NCI-H146 (cell line): ENCODE measurements at regions not wholly inside any gene's neighbourhood (a gene's known extent, or its start where the extent isn't known, plus 50 kb on each side); places are given as distances from the start of the nearest gene placed in this dataset.
"Not testable (repeated sequence)": the region's sequence is repeated elsewhere in the genome, so short reads cannot be mapped to it uniquely, and the experiment has no call there.

ENCODE experiments used
- DNase-seq: peaks from one replicate; lab custom pipeline; 2025; lab: John Stamatoyannopoulos, UW

DNA sequence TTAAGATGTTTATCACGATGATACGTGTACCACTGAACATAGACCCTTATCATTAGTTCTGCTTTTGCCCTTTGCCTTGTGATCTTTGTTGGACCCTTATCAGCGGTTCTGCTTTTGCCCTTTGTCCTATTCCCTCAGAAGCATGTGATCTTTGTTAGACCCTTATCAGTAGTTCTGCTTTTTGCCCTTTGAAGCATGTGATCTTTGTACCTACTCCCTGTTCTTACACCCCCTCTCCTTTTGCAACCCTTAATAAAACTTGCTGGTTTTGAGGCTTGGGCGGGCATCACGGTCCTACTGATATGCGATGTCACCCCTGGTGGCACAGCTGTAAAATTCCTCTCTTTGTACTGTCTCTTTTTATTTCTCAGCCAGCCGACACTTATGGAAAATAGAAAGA is 117.0 kb downstream of the SDHAF3 start:
- DNase-seq = not testable (repeated sequence)

DNA sequence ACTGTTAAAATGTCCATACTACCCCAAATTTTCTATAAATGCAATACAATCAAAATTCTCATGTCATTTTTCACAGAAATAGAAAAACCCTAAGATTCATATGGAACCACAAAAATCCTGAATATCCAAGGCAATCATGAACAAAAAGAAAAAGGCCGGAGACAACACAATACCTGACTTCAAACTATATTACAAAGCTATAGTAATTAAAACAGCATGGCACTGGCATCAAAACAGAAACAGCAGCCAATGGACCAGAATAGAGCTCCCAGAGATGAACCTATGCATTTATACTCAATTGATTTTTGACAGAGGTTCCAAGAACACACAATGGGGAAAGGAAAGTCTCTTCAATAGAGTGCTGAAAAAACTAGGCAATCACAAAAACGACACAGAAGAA is 128.8 kb downstream of the SDHAF3 start:
- no peak for DNase-seq

DNA sequence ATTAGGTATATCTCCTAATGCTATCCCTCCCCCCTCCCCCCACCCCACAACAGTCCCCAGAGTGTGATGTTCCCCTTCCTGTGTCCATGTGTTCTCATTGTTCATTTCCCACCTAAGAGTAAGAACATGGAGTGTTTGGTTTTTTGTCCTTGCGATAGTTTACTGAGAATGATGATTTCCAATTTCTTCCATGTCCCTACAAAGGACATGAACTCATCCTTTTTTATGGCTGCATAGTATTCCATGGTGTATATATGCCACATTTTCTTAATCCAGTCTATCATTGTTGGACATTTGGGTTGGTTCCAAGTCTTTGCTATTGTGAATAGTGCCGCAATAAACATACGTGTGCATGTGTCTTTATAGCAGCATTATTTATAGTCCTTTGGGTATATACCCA is 140.7 kb downstream of the SDHAF3 start:
- DNase-seq = not testable (repeated sequence)

DNA sequence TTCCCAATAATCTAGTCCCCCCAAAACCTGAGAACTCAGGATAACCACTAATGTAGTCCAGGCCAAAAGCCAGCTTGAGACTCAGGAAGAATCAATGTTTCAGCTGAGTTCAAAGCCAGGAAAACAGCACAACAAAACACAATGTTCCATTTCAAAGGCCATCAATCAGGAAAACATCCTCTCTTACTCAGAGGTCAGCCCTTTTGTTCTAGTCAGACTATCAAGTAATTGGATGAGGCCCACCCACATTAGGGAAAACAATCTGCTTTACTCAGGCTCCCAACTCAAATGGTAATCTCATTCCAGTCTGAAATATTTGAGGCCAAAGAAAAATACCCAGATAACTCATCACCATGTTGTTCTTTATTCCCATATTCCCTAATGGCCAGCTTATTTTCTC is 152.2 kb downstream of the SDHAF3 start:
- DNase-seq = no peak

DNA sequence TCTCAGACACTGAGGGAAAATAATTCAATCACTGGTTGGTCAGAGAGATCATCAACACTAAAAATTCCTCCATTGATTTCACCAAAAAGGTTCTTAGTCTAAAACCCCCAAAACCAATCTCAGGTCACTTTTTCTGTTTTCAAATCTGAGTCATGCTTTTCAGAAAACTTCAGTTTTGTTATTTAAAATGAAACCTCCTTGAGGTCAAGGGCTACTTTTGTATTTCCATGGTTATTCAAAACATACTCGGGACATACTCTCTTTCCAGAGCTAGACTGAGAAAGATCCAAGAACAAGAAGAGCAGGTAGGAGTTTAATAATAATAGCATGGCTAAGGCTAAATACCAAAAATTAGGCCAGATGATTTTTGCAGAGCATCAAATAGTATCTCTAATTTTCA is 152.8 kb downstream of the SDHAF3 start:
- no peak for DNase-seq

DNA sequence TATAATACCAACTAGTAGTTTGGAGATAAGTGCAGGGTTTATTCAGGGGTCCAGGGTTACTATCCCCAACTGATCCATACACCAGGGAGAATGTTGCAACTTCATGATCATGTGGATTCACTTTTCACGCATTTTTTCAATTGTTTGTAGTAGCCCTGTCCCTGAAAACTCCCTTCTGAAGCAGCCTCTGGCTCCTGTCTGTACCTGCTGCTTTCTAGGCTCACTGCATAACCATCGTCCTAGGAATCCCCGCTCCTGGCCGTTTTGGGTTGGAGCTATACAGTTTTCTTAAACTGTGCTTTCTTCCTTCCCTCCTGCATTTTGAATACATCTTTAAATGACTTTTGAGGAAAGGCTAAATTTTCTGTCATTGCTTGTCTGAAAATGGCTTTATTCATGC is 154.1 kb downstream of the SDHAF3 start:
- no peak for DNase-seq

DNA sequence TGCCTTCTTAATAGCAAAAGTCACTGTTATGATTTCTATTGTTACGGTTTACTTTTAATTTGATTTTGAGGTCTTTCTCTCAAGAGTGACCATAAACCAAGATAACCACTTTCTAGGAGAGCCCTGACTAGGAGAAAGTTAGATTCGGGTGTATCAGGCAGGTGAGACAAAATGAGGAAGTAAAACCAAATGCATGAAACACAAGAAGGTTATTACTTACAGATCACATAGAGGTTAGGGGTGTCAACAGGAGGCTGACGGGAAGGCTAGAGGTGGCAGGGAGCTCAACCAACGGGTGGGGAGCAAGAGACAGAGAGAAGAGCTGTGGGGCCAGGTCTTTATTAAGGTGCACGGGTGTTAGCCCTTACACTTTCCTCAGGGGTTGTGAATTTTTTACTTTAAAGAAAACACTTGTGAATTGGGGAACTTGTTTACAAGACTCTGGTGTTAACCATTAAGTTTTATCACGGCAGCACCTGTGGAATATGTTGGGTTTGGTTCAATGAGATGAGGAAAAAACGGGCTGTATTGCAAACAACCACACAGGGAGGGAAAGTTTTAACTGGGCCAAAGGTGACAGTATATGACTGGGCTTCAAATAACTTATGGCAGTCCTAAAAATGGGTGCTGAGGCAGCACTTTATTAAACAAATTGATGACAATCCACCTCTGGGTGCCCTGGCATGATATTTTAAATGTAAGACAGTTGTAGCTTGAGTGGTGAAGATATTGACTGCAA is 154.9 kb downstream of the SDHAF3 start:
- DNase-seq = no peak

DNA sequence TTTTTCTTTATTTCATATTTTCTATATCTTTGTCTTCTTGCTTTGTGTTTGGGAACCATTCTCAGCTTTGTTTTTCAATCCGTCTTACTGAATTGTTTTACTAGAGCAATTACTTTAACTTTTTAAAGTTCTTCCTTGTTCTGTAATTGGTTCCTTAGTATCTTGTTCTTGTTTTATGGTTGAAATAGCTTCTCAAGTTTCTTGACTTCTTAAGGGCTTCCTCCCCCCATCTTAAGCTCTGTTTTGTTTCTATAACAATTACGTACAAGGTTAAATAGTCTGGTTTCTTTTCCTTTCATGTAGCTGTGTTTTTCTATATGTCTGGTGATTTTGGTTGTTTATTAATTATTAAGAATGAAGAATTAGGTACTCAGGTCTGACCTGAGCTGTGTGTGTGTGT is 158.0 kb downstream of the SDHAF3 start:
- no peak for DNase-seq

DNA sequence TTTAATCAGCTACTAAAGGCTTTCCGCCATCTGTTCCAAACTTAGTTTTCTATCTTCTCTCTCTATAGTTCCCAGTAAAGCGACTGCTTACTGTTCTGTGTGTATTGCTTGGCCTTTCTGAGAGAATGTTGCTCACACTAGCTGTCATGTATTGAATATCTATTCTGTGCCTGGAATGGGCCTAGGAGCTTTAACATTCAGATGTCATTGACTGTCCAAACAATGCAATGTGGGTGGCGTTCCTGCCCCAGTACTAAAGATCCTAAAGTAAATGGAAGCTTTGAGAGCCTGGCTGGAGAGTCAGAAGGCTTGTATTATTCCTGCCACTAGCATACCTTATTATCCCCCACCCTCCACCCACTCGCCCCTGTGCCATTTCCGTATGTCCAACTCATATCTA is 163.5 kb downstream of the SDHAF3 start:
- DNase-seq = no peak

DNA sequence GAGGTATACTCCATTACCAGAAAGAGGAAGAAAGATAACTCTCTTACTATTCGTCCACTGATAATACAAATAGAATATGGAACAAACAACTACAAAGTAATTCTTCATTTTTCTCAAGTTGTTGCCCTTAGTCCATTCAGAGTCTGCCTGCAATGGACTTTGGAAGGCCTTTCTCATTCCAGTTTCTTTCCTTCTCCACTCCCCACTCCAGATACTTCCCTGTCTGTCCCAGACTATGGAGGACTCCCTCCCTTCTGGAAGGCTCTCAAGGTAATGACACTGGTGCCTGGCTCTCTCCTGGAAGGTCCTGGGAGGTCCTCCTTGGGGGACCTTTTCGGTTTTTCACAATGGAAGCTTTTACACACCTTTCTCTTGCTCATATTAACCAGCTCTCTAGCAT is 167.8 kb downstream of the SDHAF3 start:
- DNase-seq = no peak

DNA sequence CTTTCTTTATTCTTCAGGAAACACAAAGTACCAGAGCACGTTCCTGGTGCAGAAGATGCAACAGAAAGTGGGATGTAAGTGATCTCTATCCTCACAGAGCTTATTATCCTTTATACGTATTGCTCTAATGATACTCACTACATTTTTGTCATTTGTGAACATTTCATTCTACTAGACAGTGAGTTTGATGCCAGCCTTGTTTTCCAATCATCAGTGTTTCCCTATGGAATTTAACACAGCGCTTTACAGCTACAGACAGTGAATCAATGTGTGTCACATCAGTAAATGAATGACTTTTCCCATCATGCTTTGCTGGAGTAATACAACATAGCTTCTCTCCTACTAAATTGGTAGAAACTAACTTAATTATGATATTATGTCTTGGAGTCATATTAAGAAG is 175.5 kb downstream of the SDHAF3 start:
- no peak for DNase-seq

DNA sequence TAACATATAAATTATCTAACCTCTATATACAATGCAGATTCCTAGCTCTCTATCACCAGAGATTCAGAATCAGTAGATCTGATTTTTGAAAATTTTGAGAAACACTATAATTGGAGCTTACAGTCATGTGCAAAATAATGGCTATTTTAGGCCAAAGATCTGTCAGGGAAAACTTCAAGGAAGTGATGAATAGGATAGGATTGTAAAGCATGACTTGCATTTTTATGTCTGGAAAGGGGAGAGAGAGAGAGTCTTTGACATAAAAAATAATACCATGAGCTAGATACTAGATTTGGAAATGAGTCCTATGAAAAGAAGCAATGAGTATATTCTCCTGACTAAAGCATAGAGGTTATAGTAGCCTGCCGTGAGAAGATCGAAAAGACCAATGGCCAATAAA is 181.1 kb downstream of the SDHAF3 start:
- no peak for DNase-seq

DNA sequence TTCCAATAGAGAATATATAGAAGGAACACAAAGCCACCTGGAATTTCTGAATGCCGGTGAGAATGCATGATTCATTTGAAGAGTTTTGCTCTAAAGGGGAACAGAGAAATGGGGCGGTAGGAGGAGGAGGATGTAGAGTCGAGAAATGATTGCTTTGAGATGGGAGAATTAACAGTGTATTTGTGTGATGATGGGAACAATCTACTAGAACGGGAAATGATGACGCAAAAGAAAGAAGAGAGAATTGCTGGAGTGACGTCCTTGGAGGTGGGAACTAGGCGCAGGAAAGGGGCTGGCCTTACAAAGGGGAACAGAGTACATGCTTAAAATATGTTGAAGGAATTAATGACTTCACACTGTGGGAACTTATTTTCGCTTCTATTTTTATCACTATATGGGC is 188.1 kb downstream of the SDHAF3 start:
- no peak for DNase-seq

DNA sequence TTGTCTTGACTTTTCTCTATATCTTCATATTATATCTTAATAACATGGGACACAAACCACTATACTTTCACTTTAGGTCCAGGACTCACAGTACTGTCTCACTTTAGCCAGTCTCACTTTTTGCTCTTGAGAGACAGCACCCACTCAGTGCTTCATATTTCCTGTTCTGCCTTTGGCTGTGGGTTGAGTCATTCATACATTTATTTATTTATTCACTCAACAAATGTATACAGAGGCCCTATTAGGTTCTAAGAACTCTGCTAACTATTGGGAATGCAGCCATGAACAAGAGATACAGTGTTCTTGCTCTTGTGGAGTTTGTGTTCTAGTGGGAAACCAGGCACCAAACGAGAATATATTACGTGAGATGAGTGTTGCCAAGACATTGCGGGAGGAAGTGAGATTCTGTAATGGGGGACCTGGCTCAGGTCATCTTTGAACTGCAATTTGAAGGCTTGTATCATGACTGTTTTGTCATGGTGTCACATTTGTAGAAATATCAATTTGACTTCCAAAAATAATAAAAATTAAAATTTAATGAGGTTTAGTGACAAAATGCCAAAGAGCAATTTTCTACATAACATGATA is 190.1 kb downstream of the SDHAF3 start:
- no peak for DNase-seq

DNA sequence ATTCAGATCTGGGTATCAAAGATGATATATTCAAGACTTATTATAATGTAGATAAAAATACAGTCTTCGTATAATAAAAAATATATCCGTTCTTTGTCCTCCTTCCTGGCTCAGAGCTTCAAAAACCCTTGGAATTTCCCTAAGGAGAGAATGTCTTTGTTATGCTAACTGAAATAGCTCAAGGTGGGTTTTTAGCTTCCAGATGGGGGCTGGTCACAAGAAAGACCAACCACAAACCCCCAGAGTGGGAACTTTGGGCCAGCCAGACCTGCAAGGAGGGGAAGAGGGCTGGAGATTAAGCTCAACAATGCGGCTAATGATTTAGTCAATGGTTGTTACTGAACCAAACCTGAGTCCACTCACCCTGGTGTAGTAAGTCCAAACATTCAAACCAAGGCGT is 196.4 kb downstream of the SDHAF3 start:
- no peak for DNase-seq

DNA sequence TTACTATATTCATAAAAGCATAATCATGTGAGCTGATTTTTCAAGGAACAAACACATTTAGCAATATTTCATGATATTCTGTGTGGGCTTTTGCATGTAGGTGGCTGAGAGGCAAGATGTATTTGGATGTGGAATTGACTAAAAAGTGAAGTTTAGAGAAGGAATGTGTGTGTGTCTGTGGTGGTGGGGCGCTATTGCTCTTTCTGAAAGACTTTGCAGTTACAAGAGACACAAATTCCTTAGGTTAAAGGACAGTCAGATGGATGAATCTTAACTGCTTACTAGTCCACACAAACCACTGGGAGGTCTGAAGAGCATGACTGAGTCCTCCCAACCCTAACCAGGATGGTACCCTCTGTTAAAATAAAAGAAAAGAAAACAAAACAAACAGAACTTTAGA is 200.1 kb downstream of the SDHAF3 start:
- no peak for DNase-seq

DNA sequence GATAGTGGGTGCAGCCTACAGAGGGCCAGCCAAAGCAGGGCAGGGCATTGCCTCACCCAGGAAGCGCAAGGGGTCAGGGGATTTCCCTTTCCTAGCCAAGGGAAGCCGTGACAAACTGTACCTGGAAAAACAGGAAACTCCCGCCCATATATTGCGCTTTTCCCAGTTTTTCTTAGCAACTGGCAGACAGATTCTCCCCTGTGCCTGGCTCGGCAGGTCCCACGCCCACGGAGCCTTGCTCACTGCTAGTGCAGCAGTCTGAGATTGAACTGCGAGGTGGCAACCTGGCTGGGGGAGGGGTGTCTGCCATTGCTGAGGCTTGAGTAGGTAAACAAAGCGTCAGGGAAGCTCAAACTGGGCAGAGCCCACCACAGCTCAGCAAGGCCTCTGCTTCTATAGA is 212.4 kb downstream of the SDHAF3 start:
- not testable (repeated sequence) for DNase-seq

DNA sequence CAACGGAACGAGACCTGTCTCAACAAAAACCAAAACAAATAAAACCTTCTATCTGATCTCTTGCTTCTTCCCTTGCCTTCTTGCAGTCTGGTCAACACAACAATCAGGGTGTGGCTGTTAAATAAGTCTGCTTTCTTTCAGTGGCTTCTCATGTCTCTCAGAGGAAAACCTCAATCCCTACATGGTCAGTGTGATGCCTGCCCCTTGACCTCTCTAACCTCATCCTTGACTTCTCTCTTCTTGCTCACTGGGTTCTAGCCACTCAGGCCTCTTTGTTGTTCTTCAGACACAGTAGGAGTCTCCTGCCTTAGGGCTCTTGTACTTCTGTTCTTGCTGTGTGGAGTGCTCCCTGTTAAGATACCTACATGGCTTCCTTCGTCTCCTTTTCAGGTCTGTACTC is 220.4 kb downstream of the SDHAF3 start:
- no peak for DNase-seq

DNA sequence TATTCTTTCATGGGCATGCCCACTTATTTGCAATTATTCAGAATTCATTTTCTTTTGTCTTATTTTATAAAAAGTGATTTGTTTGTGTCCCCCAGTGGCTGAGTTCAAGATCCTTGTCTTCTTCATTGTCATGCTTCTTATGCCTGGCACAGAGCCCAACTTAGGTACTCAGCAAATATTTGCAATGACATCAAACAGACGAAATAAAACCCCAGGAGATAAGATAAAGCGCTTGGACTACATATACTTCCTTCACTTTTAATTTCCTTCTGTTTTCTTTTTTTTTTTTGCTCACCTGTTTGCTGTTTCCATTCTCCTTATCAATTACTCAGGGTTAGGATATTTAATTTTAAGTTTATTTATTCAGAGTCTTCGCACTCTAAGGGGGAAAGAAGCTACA is 225.0 kb downstream of the SDHAF3 start:
- DNase-seq = peak; percentile 11

DNA sequence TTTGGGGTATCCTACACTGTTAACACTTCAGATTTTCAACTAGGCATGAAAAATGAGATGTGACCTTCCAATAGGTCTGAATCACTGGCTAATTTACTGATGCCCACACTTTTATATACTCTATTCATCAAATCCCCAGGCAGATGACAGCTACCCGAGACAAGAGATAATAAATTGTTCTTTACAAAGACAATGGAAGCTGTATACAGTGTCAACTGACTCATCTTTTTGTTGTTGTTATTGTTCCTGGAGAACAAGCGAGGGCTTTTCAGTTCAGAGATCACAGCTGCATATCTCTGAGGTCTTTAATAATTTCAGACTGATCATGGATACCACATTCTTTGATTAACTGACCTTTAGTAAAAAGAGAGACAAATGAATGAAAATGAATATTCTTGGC is 228.9 kb downstream of the SDHAF3 start:
- no peak for DNase-seq

DNA sequence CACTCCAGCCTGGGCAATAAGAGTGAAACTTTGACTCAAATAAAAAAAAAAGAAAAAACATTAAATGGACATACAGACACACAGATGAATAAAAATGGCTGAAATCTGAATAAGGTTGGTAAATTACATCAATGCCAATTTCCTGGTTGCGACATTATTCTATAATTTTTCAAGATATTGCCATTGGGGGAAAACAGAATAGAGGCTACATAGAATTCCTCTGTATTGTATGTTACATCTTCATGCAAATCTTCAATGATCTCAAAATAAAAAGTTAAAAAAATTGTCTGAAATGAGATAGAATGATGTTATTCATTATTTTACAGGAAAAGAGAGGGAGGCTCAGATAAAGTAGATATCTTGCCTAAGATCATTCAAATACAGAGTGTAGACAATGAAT is 234.0 kb downstream of the SDHAF3 start:
- DNase-seq = no peak

DNA sequence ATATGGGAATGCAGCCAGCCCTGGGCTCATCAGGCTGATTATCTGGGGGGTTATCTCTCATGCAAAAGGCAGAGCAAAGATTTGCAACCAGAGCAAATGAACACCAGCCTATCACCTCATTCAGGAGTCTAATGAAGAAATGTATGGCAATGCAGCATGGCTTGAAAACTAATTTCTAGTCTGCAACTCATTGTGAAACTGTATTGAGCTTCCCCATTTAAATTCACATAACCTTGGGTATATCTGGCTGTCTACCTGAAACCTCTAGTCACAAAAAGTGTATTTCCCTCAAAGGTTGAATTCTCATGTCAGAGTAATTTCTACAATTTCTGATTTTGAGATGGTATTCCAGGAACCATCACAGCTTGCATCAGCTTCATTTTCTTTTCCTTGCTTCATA is 240.0 kb downstream of the SDHAF3 start:
- DNase-seq = no peak

DNA sequence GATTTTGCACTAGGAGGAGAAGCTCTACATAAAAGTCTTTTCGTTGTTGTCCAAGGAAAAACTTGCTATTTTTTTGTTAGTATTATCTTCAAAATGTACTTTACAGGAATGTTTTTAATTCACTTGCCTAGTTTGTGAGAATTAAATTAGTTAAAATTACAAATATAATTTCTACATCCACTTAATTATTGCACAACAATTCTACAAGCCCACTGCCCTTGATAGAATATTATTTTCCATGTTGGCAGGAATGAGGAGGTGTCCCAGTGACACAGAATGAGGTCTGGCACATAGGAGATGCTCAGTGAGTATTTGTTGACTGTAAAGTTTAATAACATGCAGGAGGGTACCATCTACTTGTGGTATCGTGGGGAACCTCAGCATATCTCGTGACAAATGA is 255.4 kb downstream of the SDHAF3 start:
- no peak for DNase-seq

DNA sequence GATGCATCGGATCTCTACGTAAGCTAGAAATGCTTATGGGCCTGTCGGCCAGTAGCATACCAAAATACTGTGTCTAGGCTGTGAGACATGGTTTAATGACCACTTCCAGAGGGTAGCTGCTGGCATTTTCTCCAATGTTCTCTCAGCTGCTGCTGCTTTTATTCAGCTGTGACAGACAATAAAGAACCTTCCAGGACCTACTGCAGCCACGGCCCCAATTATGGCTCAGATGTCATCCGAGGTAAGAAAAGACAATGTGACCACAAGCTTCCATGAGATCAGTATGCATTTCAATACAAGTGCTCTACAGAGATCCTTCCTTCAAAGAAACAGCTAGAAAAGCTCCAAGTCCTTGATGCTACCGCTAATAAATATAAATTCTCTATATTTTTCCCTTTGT is 256.2 kb downstream of the SDHAF3 start:
- DNase-seq = no peak
